ENCODE measurements at regions not wholly inside any gene's neighbourhood (a gene's known extent, or its start where the extent isn't known, plus 50 kb on each side); places are given as distances from the start of the nearest gene placed in this dataset.

- no peak for DNase-seq (ENCODE audit: low read depth)
These were observed 50.8 kb upstream of the TSHZ2 start for GRCh38 chr20:52921340-52921739.

- no peak for DNase-seq (ENCODE audit: low read depth)
These were observed 53.8 kb upstream of the TSHZ2 start for GRCh38 chr20:52918311-52918710.

GRCh38 chr20:52915564-52915963 lies 56.6 kb upstream of the TSHZ2 start:
- DNase-seq (ENCODE audit: low read depth) = no peak

- DNase-seq (ENCODE audit: low read depth) = no peak
These were observed 57.3 kb upstream of the TSHZ2 start for GRCh38 chr20:52914870-52915269.

GRCh38 chr20:52913650-52914387 lies 58.3 kb upstream of the TSHZ2 start:
- DNase-seq (ENCODE audit: low read depth) = no peak

- DNase-seq (ENCODE audit: low read depth) = no peak
These were observed 66.7 kb upstream of the TSHZ2 start for GRCh38 chr20:52905241-52905994.

- no peak for DNase-seq (ENCODE audit: low read depth)
These were observed 67.3 kb upstream of the TSHZ2 start for GRCh38 chr20:52904837-52905236.

GRCh38 chr20:52899041-52899608 lies 73.0 kb upstream of the TSHZ2 start:
- no peak for DNase-seq (ENCODE audit: low read depth)

- DNase-seq (ENCODE audit: low read depth) = no peak
These were observed 75.8 kb upstream of the TSHZ2 start for GRCh38 chr20:52896348-52896747.

GRCh38 chr20:52895701-52896100 lies 76.5 kb upstream of the TSHZ2 start:
- no peak for DNase-seq (ENCODE audit: low read depth)

GRCh38 chr20:52895235-52895634 lies 76.9 kb upstream of the TSHZ2 start:
- DNase-seq (ENCODE audit: low read depth) = no peak

GRCh38 chr20:52893498-52893897 lies 78.7 kb upstream of the TSHZ2 start:
- no peak for DNase-seq (ENCODE audit: low read depth)

- DNase-seq (ENCODE audit: low read depth) = no peak
These were observed 80.1 kb upstream of the TSHZ2 start for GRCh38 chr20:52892023-52892422.

GRCh38 chr20:52890130-52890529 lies 82.0 kb upstream of the TSHZ2 start:
- DNase-seq (ENCODE audit: low read depth) = no peak

GRCh38 chr20:52889225-52889624 lies 82.9 kb upstream of the TSHZ2 start:
- DNase-seq (ENCODE audit: low read depth) = no peak

- no peak for DNase-seq (ENCODE audit: low read depth)
These were observed 84.1 kb upstream of the TSHZ2 start for GRCh38 chr20:52888096-52888495.

GRCh38 chr20:52880997-52881396 lies 91.2 kb upstream of the TSHZ2 start:
- DNase-seq (ENCODE audit: low read depth) = no peak

- no peak for DNase-seq (ENCODE audit: low read depth)
These were observed 91.9 kb upstream of the TSHZ2 start for GRCh38 chr20:52880259-52880658.

- no peak for DNase-seq (ENCODE audit: low read depth)
These were observed 97.9 kb upstream of the TSHZ2 start for GRCh38 chr20:52874241-52874640.

- DNase-seq (ENCODE audit: low read depth) = no peak
These were observed 102.3 kb upstream of the TSHZ2 start for GRCh38 chr20:52869698-52870501.

- DNase-seq (ENCODE audit: low read depth) = no peak
These were observed 102.9 kb upstream of the TSHZ2 start for GRCh38 chr20:52869276-52869675.

- DNase-seq (ENCODE audit: low read depth) = no peak
These were observed 104.9 kb upstream of the TSHZ2 start for GRCh38 chr20:52867305-52867704.

Data from amniotic epithelial cell (primary cell).